Occipital lobe (tissue), 1 donor: ENCODE measurements at regions not wholly inside any gene's neighbourhood (a gene's known extent, or its start where the extent isn't known, plus 50 kb on each side); places are given as distances from the start of the nearest gene placed in this dataset.
"Not testable (repeated sequence)": the region's sequence is repeated elsewhere in the genome, so short reads cannot be mapped to it uniquely, and the experiment has no call there.

ENCODE experiments used
- DNase-seq: peaks from one replicate; lab custom pipeline; 2025; lab: John Stamatoyannopoulos, UW

DNA sequence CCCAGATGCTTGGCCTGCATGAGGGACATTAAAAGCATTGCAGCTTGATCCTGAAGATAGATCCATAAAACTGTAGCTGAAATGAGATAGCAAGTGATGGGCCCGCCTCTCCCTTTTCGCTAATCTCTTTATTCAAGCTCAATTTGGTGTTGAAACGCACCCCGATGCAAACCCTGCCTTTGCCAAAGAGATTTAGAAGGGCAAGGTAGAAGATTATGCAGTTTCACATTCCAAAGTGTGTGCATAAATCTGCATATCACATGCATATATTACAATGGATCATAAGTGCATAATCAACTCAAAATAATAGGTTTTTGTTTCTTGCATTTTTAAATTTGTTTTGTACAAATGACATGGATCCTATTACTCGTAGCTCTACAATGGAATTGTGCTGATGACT is 80.1 kb upstream of the SHANK2 start:
- no peak for DNase-seq

- no peak for DNase-seq
Measured at GRCh38 chr11:71332046-71332445, 79.7 kb upstream of the SHANK2 start.

DNA sequence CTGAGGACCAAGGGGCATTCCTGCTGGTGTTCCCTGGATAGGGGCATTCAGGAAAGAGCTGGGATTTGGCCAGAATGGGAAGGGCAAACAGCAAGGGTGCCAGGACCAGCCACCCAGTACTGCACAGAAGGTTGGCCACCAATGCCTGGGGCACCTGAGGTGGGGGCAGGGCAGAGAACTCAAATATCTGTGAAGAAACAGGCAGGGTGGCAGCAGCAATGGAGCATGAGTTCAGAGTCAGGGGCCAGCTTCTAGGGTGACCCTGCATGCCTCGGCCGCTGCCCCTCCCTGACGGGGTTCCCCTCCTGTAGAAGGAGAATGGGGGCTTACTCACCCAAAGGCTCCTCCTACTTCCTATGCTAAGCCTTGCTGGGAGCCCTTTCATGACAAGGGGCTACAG is 79.3 kb upstream of the SHANK2 start:
- no peak for DNase-seq

- DNase-seq = no peak
Measured at GRCh38 chr11:71330996-71331395, 78.6 kb upstream of the SHANK2 start.

- DNase-seq = no peak
Measured at GRCh38 chr11:71330349-71330748, 78.0 kb upstream of the SHANK2 start.

- no peak for DNase-seq
Measured at GRCh38 chr11:71329786-71330185, 77.4 kb upstream of the SHANK2 start.

DNA sequence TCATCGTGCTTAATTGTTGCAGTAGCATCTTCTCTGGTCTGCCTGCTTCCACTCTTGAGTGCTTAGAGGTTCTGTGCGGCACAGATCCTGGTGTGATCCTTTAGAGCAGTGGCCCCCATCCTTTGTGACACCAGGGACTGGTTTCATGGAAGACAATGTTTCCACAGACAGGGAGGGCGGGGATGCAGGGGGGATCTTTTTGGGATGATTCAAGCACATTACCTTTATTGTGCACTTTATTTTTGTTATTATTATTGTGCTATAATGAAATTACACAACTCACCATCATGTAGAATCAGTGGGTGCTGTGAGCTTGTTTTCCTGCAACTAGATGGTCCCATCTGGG is 76.8 kb upstream of the SHANK2 start:
- no peak for DNase-seq

DNA sequence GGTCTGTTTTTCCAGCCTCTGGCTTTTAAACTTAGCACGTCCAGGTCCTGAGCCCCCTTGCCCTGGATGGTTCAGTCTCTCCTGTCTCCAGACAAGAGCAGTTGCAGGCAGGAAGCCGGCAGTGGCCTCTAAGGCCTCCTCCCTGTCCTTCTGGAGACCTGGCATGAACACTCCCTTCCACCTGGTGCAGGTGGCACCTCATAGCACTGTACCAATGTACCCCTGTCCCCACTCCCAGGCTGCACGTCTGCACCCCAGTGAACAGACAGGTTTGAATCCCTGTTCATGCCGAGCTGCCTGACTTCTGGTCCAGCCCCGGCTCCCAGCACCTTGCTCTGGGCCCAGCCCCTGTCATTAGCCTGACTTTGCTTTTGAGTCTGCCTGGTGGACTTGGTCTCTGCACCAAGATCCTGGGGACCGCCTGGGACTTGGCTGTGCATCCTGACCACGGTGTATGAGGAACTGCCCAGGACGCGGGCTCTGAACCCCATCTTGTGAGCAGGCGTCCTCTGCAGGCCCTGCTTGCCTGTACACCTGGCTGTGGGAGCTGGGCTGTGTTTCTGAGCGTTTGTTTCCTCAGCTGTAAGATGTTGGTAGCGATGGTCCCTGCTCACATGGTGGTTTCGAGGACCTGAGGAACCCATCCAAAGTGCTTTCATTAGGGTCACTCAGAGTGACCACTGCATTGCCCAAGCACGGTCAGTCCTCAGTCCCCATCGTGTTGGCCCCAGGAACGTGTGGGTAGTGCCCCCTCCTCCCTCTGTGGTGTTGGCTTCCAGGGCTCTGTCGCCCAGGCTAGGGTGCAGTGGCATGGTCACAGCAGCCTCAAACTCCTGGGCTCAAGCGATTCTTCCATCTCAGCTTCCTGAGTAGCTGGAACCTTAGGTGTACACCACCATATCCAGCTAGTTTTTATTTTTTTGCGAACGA is 75.0 kb upstream of the SHANK2 start:
- DNase-seq = no peak

DNA sequence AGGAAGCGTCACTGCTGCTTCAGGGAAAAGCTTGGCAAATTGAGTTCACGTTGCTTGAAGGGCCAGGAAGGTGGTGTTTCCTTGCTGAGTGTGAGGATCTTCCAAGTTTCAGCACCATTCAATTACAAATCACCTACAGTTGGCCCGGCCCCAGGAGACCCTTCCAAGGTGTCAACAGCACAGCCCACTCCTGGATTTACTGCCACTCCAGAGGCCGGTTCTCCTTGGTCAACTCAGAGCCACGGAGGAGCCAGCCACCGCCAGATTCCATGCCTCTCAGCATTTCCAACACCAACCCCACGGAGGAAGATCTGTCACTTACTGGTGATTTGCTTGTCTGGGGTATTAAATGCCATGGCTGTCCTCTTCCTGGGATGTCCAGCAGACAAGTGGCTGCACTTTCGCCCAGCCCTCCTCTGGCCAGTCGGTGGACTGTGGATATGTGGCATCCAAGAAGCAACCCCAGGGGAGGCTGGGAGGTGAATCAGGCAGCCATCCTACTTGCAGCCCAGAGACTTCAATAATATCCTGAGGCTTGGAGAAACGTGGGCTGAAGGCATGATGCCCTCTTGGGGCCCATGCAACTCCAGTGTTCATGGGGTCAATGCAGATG is 74.1 kb upstream of the SHANK2 start:
- DNase-seq = no peak

GRCh38 chr11:71325418-71326327 is 73.3 kb upstream of the SHANK2 start:
- DNase-seq = no peak

DNA sequence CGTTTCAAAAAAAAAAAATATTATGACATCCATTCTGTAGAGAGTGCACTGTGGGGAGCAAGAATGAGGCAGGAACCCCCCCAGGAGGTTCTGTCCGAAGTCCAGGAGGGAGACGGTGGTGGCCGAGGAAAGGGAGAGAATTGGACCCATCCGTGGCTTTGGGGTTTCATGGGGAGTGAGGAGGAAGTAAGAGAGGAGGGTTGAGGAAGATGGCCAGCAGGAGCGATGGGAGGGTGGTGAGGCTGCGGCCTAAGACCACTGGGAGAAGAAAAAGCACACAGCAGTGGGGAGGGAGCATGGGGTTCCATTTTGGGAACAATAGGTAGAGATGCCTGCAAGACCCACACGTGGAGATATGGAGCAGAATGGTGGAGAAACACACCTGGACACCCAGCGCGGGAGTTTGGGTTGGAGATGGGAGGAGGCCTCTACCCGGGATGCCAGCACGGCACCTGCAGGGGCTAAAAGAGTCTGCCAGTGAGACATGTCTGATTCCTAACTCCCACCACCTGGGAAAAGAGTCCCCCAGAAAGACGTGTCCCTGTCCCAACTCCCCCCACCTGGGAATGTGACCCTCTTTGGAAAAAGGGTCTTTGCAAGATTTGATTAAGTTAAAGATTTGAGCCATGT is 72.5 kb upstream of the SHANK2 start:
- DNase-seq = no peak

- no peak for DNase-seq
Measured at GRCh38 chr11:71323876-71324526, 71.6 kb upstream of the SHANK2 start.

DNA sequence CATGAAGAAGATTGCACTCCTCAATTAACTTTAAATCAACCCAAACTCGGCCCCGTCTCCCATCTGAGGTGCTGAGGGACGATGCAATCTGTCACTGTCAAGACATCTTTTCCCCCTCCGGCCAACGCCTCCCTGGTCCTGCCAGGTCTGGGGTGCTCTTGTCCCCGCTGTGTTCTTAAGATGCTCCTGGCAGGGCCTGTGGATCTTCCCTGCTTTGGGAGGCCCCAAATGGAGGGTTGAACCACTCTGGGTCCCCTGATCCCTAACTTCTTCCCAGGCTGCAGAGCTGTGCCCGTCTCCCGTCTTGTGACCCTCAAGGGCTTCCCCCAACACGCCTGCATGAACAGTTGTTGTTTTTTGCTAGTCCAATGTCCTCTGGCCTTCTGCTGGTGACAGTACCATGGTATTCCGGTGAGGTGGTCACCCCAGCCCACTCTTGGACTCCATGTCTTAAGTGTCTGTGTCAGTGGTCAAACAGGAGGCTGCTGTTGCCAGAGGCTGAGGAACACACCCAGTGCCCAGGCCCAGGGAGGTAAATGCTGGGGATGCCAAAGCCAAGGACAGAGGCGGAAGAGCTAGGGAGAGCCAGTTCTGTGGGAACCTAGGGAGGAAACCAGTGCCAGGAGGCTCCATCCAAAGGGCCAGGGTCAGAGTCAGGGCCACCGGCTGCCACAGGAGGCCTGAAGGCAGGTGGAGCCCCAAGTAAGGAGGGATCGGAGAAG is 70.6 kb upstream of the SHANK2 start:
- DNase-seq = no peak

- DNase-seq = no peak
Measured at GRCh38 chr11:71322192-71322735, 69.9 kb upstream of the SHANK2 start.

- DNase-seq = no peak
Measured at GRCh38 chr11:71321433-71322191, 69.2 kb upstream of the SHANK2 start.

GRCh38 chr11:71316701-71317100 is 64.3 kb upstream of the SHANK2 start:
- DNase-seq = no peak

- DNase-seq = not testable (repeated sequence)
Measured at GRCh38 chr11:71312616-71313015, 60.2 kb upstream of the SHANK2 start.

DNA sequence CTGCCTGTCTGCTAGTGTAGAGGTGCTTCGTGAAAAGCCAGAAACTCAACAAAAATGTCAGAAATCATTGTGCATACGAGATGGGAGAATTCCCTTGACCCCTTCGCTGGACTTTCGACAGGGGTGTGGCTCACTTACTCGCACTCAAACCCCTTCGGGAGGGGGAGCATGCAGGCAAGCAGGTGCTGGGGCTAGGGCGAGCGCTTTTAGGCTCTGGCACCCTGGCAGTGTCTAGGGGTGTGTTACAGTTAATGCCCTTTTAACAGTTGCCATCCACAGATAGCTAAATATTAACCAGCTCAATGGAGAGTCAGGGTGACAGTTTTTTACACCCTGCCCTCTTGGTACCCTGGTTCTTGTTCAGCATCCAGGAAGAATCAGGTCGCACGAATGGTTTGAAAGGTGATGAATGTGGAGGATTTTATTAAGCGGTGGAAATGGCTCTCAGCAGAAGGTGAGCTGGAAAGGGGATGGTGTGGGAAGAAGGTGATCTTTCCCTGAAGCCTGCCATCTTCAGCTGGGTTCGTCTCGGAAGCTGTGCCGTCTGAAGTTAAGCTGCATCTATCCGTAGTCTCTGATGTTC is 59.6 kb upstream of the SHANK2 start:
- DNase-seq = no peak
